A549 (cell line): ENCODE measurements at regions not wholly inside any gene's neighbourhood (a gene's known extent, or its start where the extent isn't known, plus 50 kb on each side); places are given as distances from the start of the nearest gene placed in this dataset.

Experiments used
- ATAC-seq, 2 experiments: fragments of 200-7000 bp in 1 of 2; fragments of >200 bp in 1 of 2; cut with Nextera tagmentation in 1 of 2; cut with Tn5 transposase in 1 of 2; 3 replicates each; pipeline versions ENCODE4 v1.8.0 to v1.9.1; 2018 to 2020; ENCODE audit warnings: mild to moderate bottlenecking in 1 of 2, moderate library complexity in 1 of 2
- CTCF ChIA-PET: fragments of 300-600 bp; sonication (Branson Sonifier 250); formaldehyde crosslinking; extraction: SDS; loops from one replicate; lab custom pipeline; 2021; ENCODE audit warnings: antibody characterized with exemption, inconsistent platforms; lab: Yijun Ruan, JAX
- POLR2A ChIA-PET: fragments of 350-600 bp; formaldehyde crosslinking; extraction: SDS; loops from one replicate; lab custom pipeline; 2021; ENCODE audit warnings: antibody characterized with exemption, inconsistent platforms; lab: Yijun Ruan, JAX
- DNase-seq, 2 experiments: peaks; one replicate each; pipeline versions ENCODE4 v3.0.0 to v3.0.0-alpha.2; 2011 to 2016; ENCODE audit warnings: low read depth in 1 of 2, low spot score in 1 of 2
- FAIRE-seq: peaks from 2 replicates; lab custom pipeline; 2011; peaks lifted over from hg19 to GRCh38; lab: Jason Lieb, UNC
- H3K27ac ChIP-seq, 2 experiments: fragments of >200 bp; sonication (Bioruptor Twin); formaldehyde crosslinking; 3 replicates each; pipeline ENCODE4 v1.5.1; 2016 to 2017
- H3K4me1 ChIP-seq: fragments of >200 bp; sonication (Bioruptor Twin); formaldehyde crosslinking; 3 replicates; pipeline ENCODE4 v1.6.1; 2016
- H3K4me2 ChIP-seq: fragments of >200 bp; sonication (Bioruptor Twin); formaldehyde crosslinking; 3 replicates; pipeline ENCODE4 v1.6.1; 2016
- H3K4me3 ChIP-seq: fragments of >200 bp; sonication (Bioruptor Twin); formaldehyde crosslinking; 3 replicates; pipeline ENCODE4 v1.5.1; 2016
- H3K9me3 ChIP-seq: fragments of >200 bp; sonication (Bioruptor Twin); formaldehyde crosslinking; 3 replicates; pipeline ENCODE4 v1.6.1; 2016
- CBX2 ChIP-seq: fragments of 200-600 bp; sonication (generic); IDR thresholded peaks from 2 replicates; pipeline ENCODE4 v1.6.1; 2016; ENCODE audit warnings: low read depth, mild to moderate bottlenecking, borderline replicate concordance
- EHMT2 ChIP-seq: fragments of 200-600 bp; sonication (generic); IDR thresholded peaks from 2 replicates; pipeline ENCODE4 v1.6.1; 2016; ENCODE audit warnings: antibody characterized with exemption, low read depth, mild to moderate bottlenecking, moderate library complexity
- EP300 ChIP-seq, 2 experiments: fragments of >200 bp; sonication (Bioruptor Twin); formaldehyde crosslinking; IDR thresholded peaks; 2 replicates in 1 of 2; 3 replicates in 1 of 2; pipeline ENCODE4 v1.6.1; 2016 to 2017
- FOSB ChIP-seq: fragments of 250-450 bp; sonication (Bioruptor Pico); IDR thresholded peaks from 2 replicates; pipeline ENCODE4 v1.5.0; 2020; ENCODE audit warnings: mild to moderate bottlenecking, moderate library complexity
- FOSL2 ChIP-seq, 2 experiments: fragments of 450-650 bp in 1 of 2; fragments of >200 bp in 1 of 2; sonication (Bioruptor Twin) in 1 of 2; formaldehyde crosslinking; IDR thresholded peaks; 2 replicates each; pipeline versions ENCODE4 v1.5.0 to v1.6.1; 2016 to 2020; ENCODE audit warnings: mild to moderate bottlenecking in 1 of 2, moderate library complexity in 1 of 2
- GATA3 ChIP-seq: IDR thresholded peaks from 2 replicates; pipeline ENCODE4 v1.6.1; 2012; ENCODE audit warnings: borderline replicate concordance
- HDAC2 ChIP-seq: fragments of 200-600 bp; sonication (generic); IDR thresholded peaks from 2 replicates; pipeline ENCODE4 v1.6.1; 2016
- HOXA7 ChIP-seq: fragments of 250-450 bp; sonication (Bioruptor Pico); IDR thresholded peaks from 2 replicates; pipeline ENCODE4 v1.5.0; 2020; ENCODE audit warnings: mild to moderate bottlenecking, moderate library complexity
- HOXB13 ChIP-seq: fragments of 250-450 bp; sonication (Bioruptor Pico); IDR thresholded peaks from 2 replicates; pipeline ENCODE4 v1.5.0; 2020; ENCODE audit warnings: low read depth, mild to moderate bottlenecking, moderate library complexity
- KDM5A ChIP-seq: fragments of 200-600 bp; sonication (generic); IDR thresholded peaks from 2 replicates; pipeline ENCODE4 v1.6.1; 2016; ENCODE audit warnings: antibody characterized with exemption, mild to moderate bottlenecking
- MAFK ChIP-seq: fragments of 450-650 bp; IDR thresholded peaks from 2 replicates; pipeline ENCODE4 v1.6.1; 2014; ENCODE audit not compliant: partially characterized antibody
- MYC ChIP-seq: IDR thresholded peaks from 2 replicates; pipeline ENCODE4 v1.6.1; 2012; ENCODE audit warnings: mild to moderate bottlenecking, inconsistent platforms, low read length, improper control_type of control experiment, borderline replicate concordance
- NFE2L2 ChIP-seq: fragments of 150-350 bp; conservative IDR thresholded peaks from 2 replicates; pipeline ENCODE4 v1.6.1; 2014; ENCODE audit warnings: low read length
- NPAS2 ChIP-seq: fragments of 250-450 bp; sonication (Bioruptor Pico); IDR thresholded peaks from 2 replicates; pipeline ENCODE4 v1.8.0; 2022; ENCODE audit warnings: mild to moderate bottlenecking, moderate library complexity, borderline replicate concordance
- RARB ChIP-seq: fragments of 250-450 bp; sonication (Bioruptor Pico); IDR thresholded peaks from 2 replicates; pipeline ENCODE4 v1.8.0; 2021; ENCODE audit warnings: mild to moderate bottlenecking, moderate library complexity
- RFX5 ChIP-seq: fragments of 450-650 bp; IDR thresholded peaks from 2 replicates; pipeline ENCODE4 v1.7.1; 2014; ENCODE audit warnings: antibody characterized with exemption, mild to moderate bottlenecking, moderate library complexity
- SMC3 ChIP-seq: fragments of >200 bp; sonication (Bioruptor Twin); formaldehyde crosslinking; IDR thresholded peaks from 3 replicates; pipeline ENCODE4 v1.6.1; 2018; ENCODE audit warnings: inconsistent platforms
- SREBF2 ChIP-seq: fragments of 450-650 bp; IDR thresholded peaks from 2 replicates; pipeline ENCODE4 v1.6.1; 2014; ENCODE audit warnings: mild to moderate bottlenecking, moderate library complexity
- TFCP2L1 ChIP-seq: fragments of 250-450 bp; sonication (Bioruptor Pico); IDR thresholded peaks from 2 replicates; pipeline ENCODE4 v1.5.0; 2021; ENCODE audit warnings: mild to moderate bottlenecking
- TP53 ChIP-seq: fragments of 250-450 bp; sonication (Bioruptor Pico); IDR thresholded peaks from 2 replicates; pipeline ENCODE4 v1.5.0; 2021; ENCODE audit warnings: mild to moderate bottlenecking, moderate library complexity
- ZC3H11A ChIP-seq: fragments of 450-650 bp; IDR thresholded peaks from 2 replicates; pipeline ENCODE4 v1.6.1; 2014; ENCODE audit warnings: antibody characterized with exemption, mild to moderate bottlenecking
- ZNF302 ChIP-seq: fragments of 250-450 bp; sonication (Bioruptor Pico); IDR thresholded peaks from 2 replicates; pipeline ENCODE4 v1.9.0; 2021; ENCODE audit warnings: inconsistent platforms, mild to moderate bottlenecking, moderate library complexity
- WGBS: methylation state at CpG from one replicate; pipeline ENCODE4 v1.1.6; 2017; ENCODE audit errors: missing lambda C conversion rate; 5-methylcytosine and 5-hydroxymethylcytosine counted together
- TF ChIP-seq, protein P1 (sequence below): fragments of >200 bp; sonication (Bioruptor Twin); formaldehyde crosslinking; IDR thresholded peaks from 2 replicates; pipeline ENCODE4 v1.6.1; 2016
- TF ChIP-seq, protein P2 (sequence below): fragments of 450-650 bp; IDR thresholded peaks from 2 replicates; pipeline ENCODE4 v1.6.1; 2014; ENCODE audit warnings: antibody characterized with exemption
- TF ChIP-seq, protein P3 (sequence below): IDR thresholded peaks from 2 replicates; pipeline ENCODE4 v1.6.1; 2012
- TF ChIP-seq, protein P4 (sequence below): fragments of 250-450 bp; sonication (Bioruptor Pico); IDR thresholded peaks from 2 replicates; pipeline ENCODE4 v1.5.0; 2020; ENCODE audit warnings: low read depth, mild to moderate bottlenecking, moderate library complexity

DNA sequence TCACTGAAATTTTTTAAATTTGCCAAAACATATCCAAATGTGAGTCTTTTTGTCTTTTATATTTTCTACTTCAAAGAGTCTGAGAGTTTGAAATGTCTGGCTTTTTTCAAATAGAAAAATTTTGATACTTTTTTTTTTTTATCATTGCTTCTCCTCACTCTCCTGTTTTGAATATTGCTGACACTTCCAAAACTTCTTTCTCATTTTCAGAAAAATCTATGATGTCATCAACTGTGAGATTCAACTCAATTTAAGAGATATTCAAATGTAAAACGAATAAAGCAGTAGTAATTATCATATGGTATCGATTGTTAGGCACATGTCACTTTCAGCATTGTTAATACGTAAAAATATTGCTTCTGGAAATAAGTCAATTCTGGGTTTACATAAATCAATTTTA lies 505.8 kb upstream of the STEAP1 start:
- Histone ChIP-seq H3K27ac (no peak overlapping the region), H3K4me2 (no peak overlapping the region), H3K4me3 (no peak overlapping the region), H3K4me1 (no peaks in the 10 kb centered on the region), H3K9me3 (no peaks in the 10 kb centered on the region)
- CTCF ChIA-PET = no interaction called here
- POLR2A ChIA-PET = no interaction called here
- ATAC-seq (no peak), FAIRE-seq (no peak), DNase-seq (no peak)
- WGBS = 10% methylated on average over 3 of the region's 3 CpGs
- TF ChIP-seq MAFK (peak; percentile 53), FOSL2 (IDR thresholded peaks at IDR 0.05) (no peak), FOSL2 (CRISPR knock-in tag; IDR thresholded peaks at IDR 0.05) (no peak)

DNA sequence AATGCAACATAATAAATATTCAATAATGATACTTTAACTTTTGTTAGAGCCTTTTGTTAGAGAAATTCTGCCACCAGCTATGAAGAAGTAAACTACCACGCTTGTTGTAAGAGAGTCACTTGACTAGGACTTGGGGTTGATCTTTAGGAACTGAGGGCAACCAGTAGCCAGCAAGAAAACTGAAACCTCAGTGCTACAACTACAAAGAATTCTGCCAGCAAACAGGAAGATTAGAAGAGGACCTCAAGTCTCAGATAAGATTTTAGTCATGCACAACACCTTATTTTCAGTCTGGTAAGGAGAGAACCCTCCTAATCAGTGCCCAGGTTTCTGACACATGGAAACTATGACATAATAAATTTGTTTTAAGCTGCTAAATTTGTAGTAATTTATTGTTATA lies 498.3 kb upstream of the STEAP1 start:
- TF ChIP-seq HOXB13 (CRISPR knock-in tag) = no peak
- TF ChIP-seq ZNF302 (CRISPR knock-in tag) = no peak
- no peak for TF ChIP-seq ZC3H11A
- no peak for TF ChIP-seq HDAC2
- TF ChIP-seq SMC3 = no peak
- no peak for TF ChIP-seq FOSB
- Histone ChIP-seq H3K27ac (no peak overlapping the region), H3K4me1 (no peaks in the 10 kb centered on the region), H3K9me3 (no peaks in the 10 kb centered on the region), H3K4me2 (no peak overlapping the region), H3K4me3 (no peak overlapping the region)
- ChIA-PET CTCF (no interaction called here), POLR2A (no interaction called here)
- no peak for DNase-seq
- no peak for FAIRE-seq
- no peak for ATAC-seq
- 0% methylated on average over 1 of the region's 1 CpG for WGBS

DNA sequence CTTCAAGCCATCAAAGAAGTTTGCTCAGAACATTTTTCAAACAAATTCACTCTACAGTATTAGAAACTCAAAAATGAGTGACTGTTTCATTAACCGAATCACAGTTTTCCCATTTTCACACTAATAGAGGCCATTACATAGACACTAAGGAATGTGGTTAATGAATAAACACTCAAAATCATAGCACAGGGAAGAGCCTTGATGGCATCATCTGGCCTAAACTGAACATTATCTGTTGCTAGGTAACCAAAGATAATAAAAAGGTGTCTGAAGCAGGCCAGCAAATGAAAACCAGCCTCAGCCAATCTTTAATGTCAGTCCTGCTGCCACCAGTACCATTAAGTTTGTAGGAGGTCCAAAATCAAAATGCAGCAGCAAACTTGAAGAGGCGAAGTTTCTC lies 492.4 kb upstream of the STEAP1 start:
- H3K9me3 ChIP-seq = no peaks in the 10 kb centered on the region; the same call in 2 of the 3 replicates
- FAIRE-seq (no peak), ATAC-seq (no peak), DNase-seq (no peak)
- no peak overlapping the region for H3K4me2 ChIP-seq
- POLR2A ChIA-PET = no interaction called here
- WGBS = 3% methylated on average over 2 of the region's 2 CpGs
- H3K4me1 ChIP-seq = no peaks in the 10 kb centered on the region
- no peak overlapping the region for H3K4me3 ChIP-seq
- CTCF ChIA-PET = no interaction called here
- TF ChIP-seq, protein P1, sequence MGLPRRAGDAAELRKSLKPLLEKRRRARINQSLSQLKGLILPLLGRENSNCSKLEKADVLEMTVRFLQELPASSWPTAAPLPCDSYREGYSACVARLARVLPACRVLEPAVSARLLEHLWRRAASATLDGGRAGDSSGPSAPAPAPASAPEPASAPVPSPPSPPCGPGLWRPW = no peak
- no peak for TF ChIP-seq EHMT2
- no peak for TF ChIP-seq ZC3H11A
- TF ChIP-seq GATA3 = no peak
- no peak for TF ChIP-seq HOXB13 (CRISPR knock-in tag)
- no peak for TF ChIP-seq RFX5
- TF ChIP-seq, protein P2, sequence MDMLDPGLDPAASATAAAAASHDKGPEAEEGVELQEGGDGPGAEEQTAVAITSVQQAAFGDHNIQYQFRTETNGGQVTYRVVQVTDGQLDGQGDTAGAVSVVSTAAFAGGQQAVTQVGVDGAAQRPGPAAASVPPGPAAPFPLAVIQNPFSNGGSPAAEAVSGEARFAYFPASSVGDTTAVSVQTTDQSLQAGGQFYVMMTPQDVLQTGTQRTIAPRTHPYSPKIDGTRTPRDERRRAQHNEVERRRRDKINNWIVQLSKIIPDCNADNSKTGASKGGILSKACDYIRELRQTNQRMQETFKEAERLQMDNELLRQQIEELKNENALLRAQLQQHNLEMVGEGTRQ = no peak
- no peak overlapping the region for H3K27ac ChIP-seq

DNA sequence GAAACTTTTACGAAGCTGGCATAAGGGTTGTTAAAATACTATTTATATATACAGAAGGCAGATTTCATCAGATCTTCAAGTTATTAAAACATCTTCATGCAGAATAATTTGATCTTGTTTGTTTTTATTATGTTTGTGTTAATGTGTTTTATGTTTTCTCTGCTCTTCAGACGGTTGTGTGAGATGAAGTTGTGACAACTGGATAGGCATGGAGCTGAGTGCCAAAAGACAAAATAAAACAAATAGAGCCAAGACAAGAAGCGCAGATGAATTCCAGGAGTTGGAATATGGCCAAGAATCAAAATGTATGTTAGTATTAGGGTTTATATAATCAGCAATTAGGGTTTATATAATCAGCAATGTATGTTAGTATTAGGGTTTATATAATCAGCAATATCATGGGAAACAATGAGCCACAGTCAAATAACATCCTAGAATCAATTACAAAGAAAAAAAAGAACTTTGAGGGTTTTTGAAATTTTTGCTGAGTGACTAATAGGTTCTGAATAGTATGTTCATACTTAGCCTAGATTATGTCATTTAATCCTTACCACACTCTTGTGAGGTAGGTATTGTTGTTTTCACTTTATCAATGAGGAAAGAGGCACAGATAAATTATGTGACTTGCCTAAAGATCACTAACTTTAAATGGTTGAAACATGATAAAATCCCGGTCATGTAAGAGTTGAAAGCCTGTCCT lies 488.0 kb upstream of the STEAP1 start:
- Histone ChIP-seq H3K4me2 (no peak overlapping the region), H3K4me3 (no peak overlapping the region), H3K9me3 (no peaks in the 10 kb centered on the region; the same call in 2 of the 3 replicates), H3K4me1 (no peaks in the 10 kb centered on the region), H3K27ac (no peak overlapping the region)
- FAIRE-seq (no peak), ATAC-seq (no peak), DNase-seq (no peak)
- TF ChIP-seq HOXB13 (CRISPR knock-in tag) = no peak
- TF ChIP-seq, protein P3, sequence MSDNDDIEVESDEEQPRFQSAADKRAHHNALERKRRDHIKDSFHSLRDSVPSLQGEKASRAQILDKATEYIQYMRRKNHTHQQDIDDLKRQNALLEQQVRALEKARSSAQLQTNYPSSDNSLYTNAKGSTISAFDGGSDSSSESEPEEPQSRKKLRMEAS = no peak
- no peak for TF ChIP-seq NPAS2 (CRISPR knock-in tag)
- TF ChIP-seq TFCP2L1 (CRISPR knock-in tag) = no peak
- no peak for TF ChIP-seq EP300 (IDR thresholded peaks at IDR 0.05)
- no peak for TF ChIP-seq MYC
- no peak for TF ChIP-seq RFX5
- TF ChIP-seq NFE2L2 = no peak
- TF ChIP-seq SREBF2 = no peak
- TF ChIP-seq KDM5A = no peak
- no peak for TF ChIP-seq ZC3H11A
- no peak for TF ChIP-seq ZNF302 (CRISPR knock-in tag)
- no peak for TF ChIP-seq TP53 (CRISPR knock-in tag)
- no peak for TF ChIP-seq CBX2
- TF ChIP-seq, protein P4, sequence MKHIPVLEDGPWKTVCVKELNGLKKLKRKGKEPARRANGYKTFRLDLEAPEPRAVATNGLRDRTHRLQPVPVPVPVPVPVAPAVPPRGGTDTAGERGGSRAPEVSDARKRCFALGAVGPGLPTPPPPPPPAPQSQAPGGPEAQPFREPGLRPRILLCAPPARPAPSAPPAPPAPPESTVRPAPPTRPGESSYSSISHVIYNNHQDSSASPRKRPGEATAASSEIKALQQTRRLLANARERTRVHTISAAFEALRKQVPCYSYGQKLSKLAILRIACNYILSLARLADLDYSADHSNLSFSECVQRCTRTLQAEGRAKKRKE (CRISPR knock-in tag) = no peak
- no peak for TF ChIP-seq FOSB
- TF ChIP-seq HOXA7 = no peak
- TF ChIP-seq RARB (CRISPR knock-in tag) = no peak
- WGBS = 10% methylated on average over 4 of the region's 4 CpGs
- POLR2A ChIA-PET = no interaction called here
- CTCF ChIA-PET = no interaction called here
